Naive thymus-derived CD4-positive, alpha-beta T cell (primary cell): ENCODE measurements at regions not wholly inside any gene's neighbourhood (a gene's known extent, or its start where the extent isn't known, plus 50 kb on each side); places are given as distances from the start of the nearest gene placed in this dataset.
"Not testable (repeated sequence)": the region's sequence is repeated elsewhere in the genome, so short reads cannot be mapped to it uniquely, and the experiment has no call there.

Experiments used
- ATAC-seq: fragments of 150-1000 bp; cut with Tn5 transposase; 2 replicates; pipeline ENCODE4 v1.10.0; 2021; ENCODE audit warnings: mild to moderate bottlenecking, moderate library complexity
- CTCF ChIA-PET: fragments of 350-600 bp; sonication (Branson Sonifier 250); formaldehyde crosslinking; loops from one replicate; lab custom pipeline; 2021; ENCODE audit warnings: antibody characterized with exemption; lab: Charles Lee
- POLR2A ChIA-PET: fragments of 350-600 bp; sonication (Branson Sonifier 250); formaldehyde crosslinking; loops from one replicate; lab custom pipeline; 2021; ENCODE audit warnings: antibody characterized with exemption, inconsistent platforms; lab: Charles Lee
- DNase-seq, 9 donors: peaks; one replicate each; pipeline versions ENCODE4 v3.0.0 to v3.0.0-alpha.2; 2020 to 2022; ENCODE audit warnings: mixed read lengths in 1 of 9
- H3K27ac ChIP-seq: one replicate; pipeline ENCODE4 v1.7.0; 2013; ENCODE audit warnings: mild to moderate bottlenecking, low read depth, low read length, moderate library complexity
- H3K27me3 ChIP-seq, 2 donors: one replicate each; pipeline ENCODE4 v1.7.0; 2013; ENCODE audit warnings: low read length in 2 of 2, mild to moderate bottlenecking in 2 of 2, moderate library complexity in 2 of 2; ENCODE audit not compliant: control insufficient read depth in 2 of 2, insufficient read depth in 2 of 2
- H3K36me3 ChIP-seq, 3 experiments: 1 replicate in 2 of 3; 2 replicates in 1 of 3; pipeline ENCODE4 v1.7.0; 2013; ENCODE audit warnings: low read length in 3 of 3, mild to moderate bottlenecking in 3 of 3, moderate library complexity in 1 of 3; ENCODE audit not compliant: insufficient read depth in 3 of 3, control insufficient read depth in 2 of 3
- H3K4me1 ChIP-seq, 2 donors: one replicate each; pipeline ENCODE4 v1.7.0; 2013; ENCODE audit warnings: low read length in 2 of 2, mild to moderate bottlenecking in 2 of 2, moderate library complexity in 1 of 2; ENCODE audit not compliant: control insufficient read depth in 2 of 2, insufficient read depth in 2 of 2
- H3K4me3 ChIP-seq: 2 replicates; pipeline ENCODE4 v1.7.0; 2013; ENCODE audit warnings: mild to moderate bottlenecking, low read length
- H3K9me3 ChIP-seq, 3 experiments: 1 replicate in 2 of 3; 2 replicates in 1 of 3; pipeline ENCODE4 v1.7.0; 2013; ENCODE audit warnings: low read length in 3 of 3; ENCODE audit not compliant: control insufficient read depth in 2 of 3
- H3K27ac Mint-ChIP-seq, 9 donors: one replicate each; pipeline ENCODE4 v1.8.0; 2020 to 2022; ENCODE audit warnings: mixed read lengths in 9 of 9, mild to moderate bottlenecking in 8 of 9, moderate library complexity in 5 of 9, inconsistent platforms in 2 of 9
- H3K27me3 Mint-ChIP-seq, 5 donors: one replicate each; pipeline ENCODE4 v1.8.0; 2021 to 2022; ENCODE audit warnings: mixed read lengths in 5 of 5, mild to moderate bottlenecking in 1 of 5
- H3K36me3 Mint-ChIP-seq, 5 donors: one replicate each; pipeline ENCODE4 v1.8.0; 2020 to 2022; ENCODE audit warnings: mixed read lengths in 5 of 5, mild to moderate bottlenecking in 3 of 5, inconsistent platforms in 1 of 5
- H3K4me1 Mint-ChIP-seq, 7 donors: one replicate each; pipeline ENCODE4 v1.8.0; 2020 to 2022; ENCODE audit warnings: mixed read lengths in 7 of 7, mild to moderate bottlenecking in 3 of 7, inconsistent platforms in 1 of 7
- H3K4me3 Mint-ChIP-seq, 10 donors: one replicate each; pipeline ENCODE4 v1.8.0; 2020 to 2022; ENCODE audit warnings: mild to moderate bottlenecking in 10 of 10, mixed read lengths in 10 of 10, moderate library complexity in 6 of 10, inconsistent platforms in 2 of 10
- H3K9me3 Mint-ChIP-seq, 11 donors: one replicate each; pipeline ENCODE4 v1.8.0; 2020 to 2022; ENCODE audit warnings: mixed read lengths in 11 of 11, mild to moderate bottlenecking in 4 of 11, inconsistent platforms in 1 of 11, moderate library complexity in 1 of 11
- intact Hi-C, 2 donors: fragments of 100-400 bp; cut with micrococcal nuclease; formaldehyde crosslinking; loops; one replicate each; pipeline ENCODE4 v1.15.1; 2023

DNA sequence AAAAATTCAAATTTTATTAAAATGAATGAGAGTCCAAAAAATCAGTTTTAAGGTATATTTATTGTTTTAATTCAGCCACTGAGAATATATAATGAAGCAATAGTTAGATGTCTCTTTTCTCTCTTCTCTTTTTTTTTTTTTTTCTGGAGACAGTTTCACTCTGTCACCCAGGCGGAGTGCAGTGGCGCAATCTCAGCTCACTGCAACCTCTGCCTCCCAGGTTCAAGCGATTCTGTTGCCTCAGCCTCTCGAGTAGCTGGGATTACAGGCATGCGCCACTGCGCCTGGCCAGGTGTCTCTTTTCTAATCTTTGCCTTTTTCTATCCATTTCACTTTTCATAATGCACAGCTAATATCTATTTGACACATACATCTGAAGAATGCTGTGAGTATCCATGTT is 307.1 kb upstream of the RGS6 start:
- Histone ChIP-seq H3K4me1 (no peaks in the 10 kb centered on the region), H3K27ac (no peak overlapping the region), H3K27me3 (no peaks in the 10 kb centered on the region), H3K9me3 (no peaks in the 10 kb centered on the region), H3K4me3 (no peak overlapping the region), H3K36me3 (peaks cover 0 to 12% (median 0%) of the 10 kb centered on the region in 3 experiments)
- intact Hi-C loops: no loop called here
- peaks cover 31 to 59% (median 43%) of the 10 kb centered on the region in 5 donors for H3K36me3 Mint-ChIP-seq
- ATAC-seq: no peak
- ChIA-PET POLR2A (no interaction called here), CTCF (no interaction called here)
- H3K9me3 Mint-ChIP-seq: no peaks in the 10 kb centered on the region
- peaks cover 0 to 14% (median 0%) of the 10 kb centered on the region in 7 donors for H3K4me1 Mint-ChIP-seq
- no peak overlapping the region for H3K4me3 Mint-ChIP-seq
- DNase-seq: no peak
- no peaks in the 10 kb centered on the region for H3K27me3 Mint-ChIP-seq
- H3K27ac Mint-ChIP-seq: peak overlapping the region in 1 of 9 donors; percentile 12

DNA sequence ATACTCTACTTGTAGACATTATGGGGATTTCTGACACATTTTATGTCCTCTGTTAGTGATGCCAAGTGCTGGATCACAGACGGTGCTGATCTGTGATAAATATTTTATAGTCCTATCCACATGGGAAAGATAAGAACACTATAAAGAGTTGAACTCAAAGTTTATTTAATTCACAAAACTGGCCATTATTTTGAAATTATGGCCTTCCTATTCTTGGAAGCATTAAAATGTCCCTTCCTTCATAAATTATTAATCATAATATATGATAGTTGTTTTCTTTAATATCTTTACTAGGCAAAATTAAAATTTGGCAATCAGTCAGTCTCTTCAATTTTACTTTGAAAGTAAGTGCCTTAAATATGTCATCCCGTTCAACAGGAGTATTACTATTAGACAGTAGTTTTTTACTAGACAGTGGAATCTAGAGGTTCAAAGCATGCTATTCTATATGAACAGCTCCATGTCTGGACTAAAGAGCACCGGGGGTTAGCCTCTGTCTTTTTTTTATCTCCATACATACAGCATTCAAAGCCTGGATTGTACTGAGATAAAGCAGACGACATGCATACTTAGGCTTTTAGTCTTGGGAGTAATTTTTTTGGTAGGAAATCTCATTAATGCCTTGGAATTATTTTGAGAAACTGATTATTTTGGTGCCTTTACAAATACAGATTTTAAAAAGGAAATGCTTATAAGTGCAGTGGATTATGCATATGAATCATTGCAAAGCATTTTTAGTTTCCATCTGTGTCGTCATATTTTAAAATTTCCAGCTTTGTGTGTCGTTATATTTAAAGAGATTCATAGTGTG is 306.1 kb upstream of the RGS6 start:
- Mint-ChIP-seq H3K4me3 (no peak overlapping the region), H3K36me3 (peaks cover 28 to 59% (median 42%) of the 10 kb centered on the region in 5 donors), H3K9me3 (peaks cover 0 to 4% (median 2%) of the 10 kb centered on the region in 11 donors), H3K27ac (no peak overlapping the region), H3K27me3 (no peaks in the 10 kb centered on the region), H3K4me1 (peaks cover 0 to 11% (median 0%) of the 10 kb centered on the region in 7 donors)
- Histone ChIP-seq H3K9me3 (no peaks in the 10 kb centered on the region), H3K36me3 (peaks cover 0 to 12% (median 0%) of the 10 kb centered on the region in 3 experiments), H3K27me3 (no peaks in the 10 kb centered on the region), H3K4me3 (no peak overlapping the region), H3K4me1 (no peaks in the 10 kb centered on the region), H3K27ac (no peak overlapping the region)
- CTCF ChIA-PET: no interaction called here
- DNase-seq: no peak
- intact Hi-C loops: no loop called here
- no peak for ATAC-seq
- POLR2A ChIA-PET: no interaction called here

GRCh38 chr14:71628433-71628832 is 303.8 kb upstream of the RGS6 start:
- intact Hi-C loops: no loop called here
- peaks cover 0 to 4% (median 0%) of the 10 kb centered on the region in 7 donors for H3K4me1 Mint-ChIP-seq
- peaks cover 28 to 61% (median 41%) of the 10 kb centered on the region in 5 donors for H3K36me3 Mint-ChIP-seq
- H3K27me3 Mint-ChIP-seq: no peaks in the 10 kb centered on the region
- Histone ChIP-seq H3K27me3 (no peaks in the 10 kb centered on the region), H3K27ac (no peak overlapping the region), H3K4me1 (no peaks in the 10 kb centered on the region), H3K4me3 (no peak overlapping the region), H3K36me3 (peaks cover 0 to 9% (median 0%) of the 10 kb centered on the region in 3 experiments), H3K9me3 (no peaks in the 10 kb centered on the region)
- DNase-seq (no peak), ATAC-seq (no peak)
- H3K27ac Mint-ChIP-seq: peak overlapping the region in 1 of 9 donors; percentile 21
- POLR2A ChIA-PET: no interaction called here
- peaks cover 0 to 6% (median 3%) of the 10 kb centered on the region in 11 donors for H3K9me3 Mint-ChIP-seq
- CTCF ChIA-PET: no interaction called here
- no peak overlapping the region for H3K4me3 Mint-ChIP-seq

DNA sequence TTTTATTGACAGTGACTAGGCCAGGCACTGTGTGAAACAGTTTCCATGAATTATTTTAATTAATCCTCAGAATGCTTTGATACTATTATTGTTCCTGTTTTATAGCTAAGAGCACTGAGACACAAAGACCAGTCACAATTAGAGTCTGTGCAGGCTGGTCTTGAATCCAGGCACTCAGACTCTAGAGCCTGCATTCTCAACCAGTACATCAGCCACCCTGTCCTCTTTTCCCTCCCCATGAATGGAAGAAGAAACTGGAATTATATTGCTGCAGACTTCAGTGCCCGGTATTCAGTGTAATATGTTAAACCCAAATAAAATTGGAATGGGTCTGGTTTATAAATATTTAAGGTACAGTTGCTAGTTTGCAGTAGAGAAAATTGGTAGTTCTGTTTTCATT is 303.0 kb upstream of the RGS6 start:
- no peak overlapping the region for H3K4me3 ChIP-seq
- no peaks in the 10 kb centered on the region for H3K4me1 ChIP-seq
- no peaks in the 10 kb centered on the region for H3K27me3 ChIP-seq
- H3K4me3 Mint-ChIP-seq: no peak overlapping the region
- H3K36me3 ChIP-seq: peaks cover 0 to 3% (median 0%) of the 10 kb centered on the region in 3 experiments
- no peaks in the 10 kb centered on the region for H3K27me3 Mint-ChIP-seq
- peaks cover 28 to 62% (median 47%) of the 10 kb centered on the region in 5 donors for H3K36me3 Mint-ChIP-seq
- no peak for DNase-seq
- peaks cover 0 to 6% (median 0%) of the 10 kb centered on the region in 3 experiments for H3K9me3 ChIP-seq
- no peak for ATAC-seq
- H3K27ac ChIP-seq: no peak overlapping the region
- ChIA-PET POLR2A (no interaction called here), CTCF (no interaction called here)
- intact Hi-C loops: no loop called here
- H3K4me1 Mint-ChIP-seq: no peaks in the 10 kb centered on the region
- H3K27ac Mint-ChIP-seq: no peak overlapping the region
- peaks cover 3 to 13% (median 7%) of the 10 kb centered on the region in 11 donors for H3K9me3 Mint-ChIP-seq

GRCh38 chr14:71629765-71630492 is 302.3 kb upstream of the RGS6 start:
- no peaks in the 10 kb centered on the region for H3K4me1 ChIP-seq
- no peak overlapping the region for H3K4me3 ChIP-seq
- ATAC-seq: no peak
- H3K27me3 Mint-ChIP-seq: no peaks in the 10 kb centered on the region
- CTCF ChIA-PET: no interaction called here
- H3K27me3 ChIP-seq: no peaks in the 10 kb centered on the region
- H3K36me3 ChIP-seq: peaks cover 0 to 3% (median 0%) of the 10 kb centered on the region in 3 experiments
- no peak overlapping the region for H3K27ac Mint-ChIP-seq
- H3K4me3 Mint-ChIP-seq: no peak overlapping the region
- H3K36me3 Mint-ChIP-seq: peaks cover 25 to 64% (median 47%) of the 10 kb centered on the region in 5 donors
- POLR2A ChIA-PET: interaction anchor here (0.6 kb wide), 1 partner anchor 31 kb away, joined by 4 read pairs; no protein-coding TSS in a partner anchor
- H3K9me3 ChIP-seq: peaks cover 0 to 6% (median 0%) of the 10 kb centered on the region in 3 experiments
- intact Hi-C loops: no loop called here
- peaks cover 3 to 13% (median 7%) of the 10 kb centered on the region in 11 donors for H3K9me3 Mint-ChIP-seq
- no peaks in the 10 kb centered on the region for H3K4me1 Mint-ChIP-seq
- H3K27ac ChIP-seq: no peak overlapping the region
- no peak for DNase-seq

DNA sequence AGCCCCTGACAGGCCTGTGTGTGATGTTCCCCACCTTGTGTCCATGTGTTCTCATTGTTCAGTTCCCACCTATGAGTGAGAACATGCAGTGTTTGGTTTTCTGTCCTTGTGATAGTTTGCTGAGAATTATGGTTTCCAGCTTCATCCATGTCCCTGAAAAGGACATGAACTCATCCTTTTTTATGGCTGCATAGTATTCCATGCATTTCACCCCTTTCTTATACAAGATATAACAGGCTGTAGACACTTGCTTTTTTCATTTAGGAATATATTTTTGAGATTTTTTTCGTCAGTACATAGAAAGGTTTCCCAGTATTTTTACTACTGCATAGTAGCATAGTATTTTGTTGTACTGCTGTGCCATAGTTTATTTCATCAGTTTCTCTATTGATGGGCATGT is 301.2 kb upstream of the RGS6 start:
- H3K27me3 Mint-ChIP-seq, H3K27ac Mint-ChIP-seq, CTCF ChIA-PET, H3K27me3 ChIP-seq, DNase-seq, H3K4me3 Mint-ChIP-seq, H3K9me3 ChIP-seq, H3K4me3 ChIP-seq, H3K36me3 ChIP-seq, H3K4me1 Mint-ChIP-seq, H3K27ac ChIP-seq, H3K4me1 ChIP-seq, ATAC-seq, intact Hi-C loops: not testable (repeated sequence)
- Mint-ChIP-seq H3K9me3 (peaks cover 3 to 13% (median 7%) of the 10 kb centered on the region in 11 donors), H3K36me3 (peaks cover 25 to 68% (median 56%) of the 10 kb centered on the region in 5 donors)
- POLR2A ChIA-PET: interaction anchor here (0.6 kb wide), 1 partner anchor 32 kb away, joined by 4 read pairs; no protein-coding TSS in a partner anchor
